ENCODE measurements at regions not wholly inside any gene's neighbourhood (a gene's known extent, or its start where the extent isn't known, plus 50 kb on each side); places are given as distances from the start of the nearest gene placed in this dataset.

DNA sequence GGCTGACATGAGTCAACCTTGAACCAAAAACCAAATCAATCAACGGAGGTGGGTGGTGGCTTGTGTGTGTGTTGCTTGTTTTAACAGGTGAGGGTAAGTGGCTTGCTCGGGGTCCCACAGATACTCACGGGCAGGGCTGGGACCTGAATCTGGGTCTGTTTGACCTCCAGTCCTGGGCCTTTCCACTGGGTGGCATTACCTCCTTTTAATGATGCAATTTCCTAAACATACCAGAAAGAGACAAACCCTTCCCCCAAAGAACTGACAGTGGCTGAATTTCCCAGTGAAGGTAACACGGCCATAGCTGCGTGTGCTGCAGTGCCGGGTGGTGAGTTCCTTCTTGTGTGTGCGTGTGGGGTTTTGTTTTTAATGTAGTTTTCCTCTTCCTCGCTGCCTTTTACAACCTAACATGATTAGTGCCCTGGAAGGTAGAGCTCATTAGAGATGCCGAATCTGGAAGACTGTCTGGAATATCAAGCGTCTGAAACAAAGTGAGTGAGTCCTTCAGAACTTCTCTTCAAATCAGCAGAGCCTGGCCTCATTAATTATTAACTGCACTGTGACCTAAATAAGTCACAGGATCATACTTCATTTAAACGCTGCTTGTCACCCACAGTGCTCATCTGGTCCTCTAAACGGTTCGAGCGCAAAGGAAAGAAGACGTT is 166.1 kb upstream of the TCERG1L start:
- H2AFZ ChIP-seq (ENCODE audit: control insufficient read depth, low read depth, low read length) = no peak overlapping the region
- FAIRE-seq (no peak), ATAC-seq (no peak), DNase-seq (ENCODE audit: low read depth, low spot score) (no peak)
- RAD21 ChIA-PET (ENCODE audit: unreplicated experiment) = no interaction called here
- no peaks in the 10 kb centered on the region; the same call in 2 of the 3 replicates for H3K9me3 ChIP-seq (replicated peaks; ENCODE audit: control insufficient read depth, insufficient read depth, low read length)
- BruUV-seq (replicated peaks) = no TSS peak
- SMC1A ChIA-PET (ENCODE audit: uncharacterized antibody, unreplicated experiment) = interaction anchor here (0.8 kb wide), 1 partner anchor 308 kb away, joined by 3 read pairs; no protein-coding TSS in a partner anchor
- H3K9ac ChIP-seq (ENCODE audit: control insufficient read depth, insufficient read depth, low read length) = no peak overlapping the region
- no peaks in the 10 kb centered on the region for H4K20me1 ChIP-seq (ENCODE audit: control insufficient read depth, insufficient read depth)
- intact Hi-C loops (cut with micrococcal nuclease; ENCODE audit: unreplicated experiment) = no loop called here
- in situ Hi-C loops (cut with MboI) = no loop called here
- H3K36me3 ChIP-seq (ENCODE audit: control insufficient read depth in 2 of 2, insufficient read depth in 2 of 2, low read length in 1 of 2) = no peaks in the 10 kb centered on the region
- H3K4me1 ChIP-seq (ENCODE audit: control insufficient read depth, insufficient read depth, low read length) = no peaks in the 10 kb centered on the region
- no peak overlapping the region for H3K4me3 ChIP-seq
- no peaks in the 10 kb centered on the region for H3K79me2 ChIP-seq (ENCODE audit: control insufficient read depth, insufficient read depth, low read length)
- CTCF ChIA-PET = no interaction called here
- POLR2A ChIA-PET = no interaction called here
- no peak overlapping the region for H3K4me2 ChIP-seq (ENCODE audit: control insufficient read depth, insufficient read depth)
- TF ChIP-seq STAT1 (conservative IDR thresholded peaks at IDR 0.05) = no peak
- no peak for TF ChIP-seq ZNF207 (IDR thresholded peaks at IDR 0.05; ENCODE audit: borderline replicate concordance)
- TF ChIP-seq, protein P1, sequence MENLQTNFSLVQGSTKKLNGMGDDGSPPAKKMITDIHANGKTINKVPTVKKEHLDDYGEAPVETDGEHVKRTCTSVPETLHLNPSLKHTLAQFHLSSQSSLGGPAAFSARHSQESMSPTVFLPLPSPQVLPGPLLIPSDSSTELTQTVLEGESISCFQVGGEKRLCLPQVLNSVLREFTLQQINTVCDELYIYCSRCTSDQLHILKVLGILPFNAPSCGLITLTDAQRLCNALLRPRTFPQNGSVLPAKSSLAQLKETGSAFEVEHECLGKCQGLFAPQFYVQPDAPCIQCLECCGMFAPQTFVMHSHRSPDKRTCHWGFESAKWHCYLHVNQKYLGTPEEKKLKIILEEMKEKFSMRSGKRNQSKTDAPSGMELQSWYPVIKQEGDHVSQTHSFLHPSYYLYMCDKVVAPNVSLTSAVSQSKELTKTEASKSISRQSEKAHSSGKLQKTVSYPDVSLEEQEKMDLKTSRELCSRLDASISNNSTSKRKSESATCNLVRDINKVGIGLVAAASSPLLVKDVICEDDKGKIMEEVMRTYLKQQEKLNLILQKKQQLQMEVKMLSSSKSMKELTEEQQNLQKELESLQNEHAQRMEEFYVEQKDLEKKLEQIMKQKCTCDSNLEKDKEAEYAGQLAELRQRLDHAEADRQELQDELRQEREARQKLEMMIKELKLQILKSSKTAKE (IDR thresholded peaks at IDR 0.05; ENCODE audit: low read depth, poor library complexity, severe bottlenecking) = no peak
- H3K27me3 ChIP-seq (replicated peaks in 1 of 2; ENCODE audit: control insufficient read depth in 2 of 2, insufficient read depth in 2 of 2, low read length in 1 of 2) = no peaks in the 10 kb centered on the region
- 33% methylated on average over 15 of the region's 15 CpGs for WGBS (ENCODE audit: insufficient coverage, insufficient replicate concordance, low lambda C conversion rate, missing lambda C conversion rate)
- no peak overlapping the region for H3K27ac ChIP-seq (ENCODE audit: control insufficient read depth, insufficient read depth)

DNA sequence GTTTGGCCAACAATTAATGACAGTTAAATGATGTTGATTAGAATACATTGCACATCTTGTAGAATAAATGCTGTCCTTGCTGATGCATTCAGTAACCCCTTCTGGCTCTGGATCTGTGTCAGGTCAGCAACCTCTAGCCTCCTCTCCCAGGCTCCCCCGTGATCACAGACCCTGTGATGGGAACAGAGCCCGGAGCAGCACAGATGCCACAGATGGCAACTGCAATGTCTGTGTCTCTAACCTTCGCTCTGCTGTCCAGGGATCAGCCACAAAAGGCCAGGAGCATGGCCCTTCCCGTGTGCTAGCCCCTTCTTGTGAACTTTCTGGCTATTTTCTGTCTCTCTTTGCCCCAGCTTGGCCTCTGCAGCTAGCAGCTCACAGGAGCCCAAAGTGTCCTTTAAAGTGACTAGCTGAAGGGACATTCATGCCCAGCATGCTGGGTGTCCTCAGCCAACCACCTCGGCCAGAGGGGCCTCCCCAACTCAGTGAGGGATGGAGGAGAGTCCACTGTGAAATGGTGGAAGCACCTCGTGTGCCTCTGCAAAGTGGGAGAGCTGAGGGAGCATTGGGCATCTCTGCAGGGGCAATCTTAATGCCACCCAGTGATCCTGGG is 167.0 kb upstream of the TCERG1L start:
- Histone ChIP-seq H4K20me1 (ENCODE audit: control insufficient read depth, insufficient read depth) (no peaks in the 10 kb centered on the region), H3K27ac (ENCODE audit: control insufficient read depth, insufficient read depth) (no peak overlapping the region), H3K27me3 (replicated peaks in 1 of 2; ENCODE audit: control insufficient read depth in 2 of 2, insufficient read depth in 2 of 2, low read length in 1 of 2) (no peaks in the 10 kb centered on the region), H3K4me3 (no peak overlapping the region), H3K36me3 (ENCODE audit: control insufficient read depth in 2 of 2, insufficient read depth in 2 of 2, low read length in 1 of 2) (no peaks in the 10 kb centered on the region), H3K4me1 (ENCODE audit: control insufficient read depth, insufficient read depth, low read length) (no peaks in the 10 kb centered on the region), H3K9me3 (replicated peaks; ENCODE audit: control insufficient read depth, insufficient read depth, low read length) (no peaks in the 10 kb centered on the region; the same call in 2 of the 3 replicates), H3K9ac (ENCODE audit: control insufficient read depth, insufficient read depth, low read length) (no peak overlapping the region), H3K4me2 (ENCODE audit: control insufficient read depth, insufficient read depth) (no peak overlapping the region), H3K79me2 (ENCODE audit: control insufficient read depth, insufficient read depth, low read length) (no peaks in the 10 kb centered on the region), H2AFZ (ENCODE audit: control insufficient read depth, low read depth, low read length) (no peak overlapping the region)
- in situ Hi-C loops (cut with MboI) (no loop called here), intact Hi-C loops (cut with micrococcal nuclease; ENCODE audit: unreplicated experiment) (no loop called here)
- FAIRE-seq = no peak
- no TSS peak for BruUV-seq (replicated peaks)
- TF ChIP-seq, protein P2, sequence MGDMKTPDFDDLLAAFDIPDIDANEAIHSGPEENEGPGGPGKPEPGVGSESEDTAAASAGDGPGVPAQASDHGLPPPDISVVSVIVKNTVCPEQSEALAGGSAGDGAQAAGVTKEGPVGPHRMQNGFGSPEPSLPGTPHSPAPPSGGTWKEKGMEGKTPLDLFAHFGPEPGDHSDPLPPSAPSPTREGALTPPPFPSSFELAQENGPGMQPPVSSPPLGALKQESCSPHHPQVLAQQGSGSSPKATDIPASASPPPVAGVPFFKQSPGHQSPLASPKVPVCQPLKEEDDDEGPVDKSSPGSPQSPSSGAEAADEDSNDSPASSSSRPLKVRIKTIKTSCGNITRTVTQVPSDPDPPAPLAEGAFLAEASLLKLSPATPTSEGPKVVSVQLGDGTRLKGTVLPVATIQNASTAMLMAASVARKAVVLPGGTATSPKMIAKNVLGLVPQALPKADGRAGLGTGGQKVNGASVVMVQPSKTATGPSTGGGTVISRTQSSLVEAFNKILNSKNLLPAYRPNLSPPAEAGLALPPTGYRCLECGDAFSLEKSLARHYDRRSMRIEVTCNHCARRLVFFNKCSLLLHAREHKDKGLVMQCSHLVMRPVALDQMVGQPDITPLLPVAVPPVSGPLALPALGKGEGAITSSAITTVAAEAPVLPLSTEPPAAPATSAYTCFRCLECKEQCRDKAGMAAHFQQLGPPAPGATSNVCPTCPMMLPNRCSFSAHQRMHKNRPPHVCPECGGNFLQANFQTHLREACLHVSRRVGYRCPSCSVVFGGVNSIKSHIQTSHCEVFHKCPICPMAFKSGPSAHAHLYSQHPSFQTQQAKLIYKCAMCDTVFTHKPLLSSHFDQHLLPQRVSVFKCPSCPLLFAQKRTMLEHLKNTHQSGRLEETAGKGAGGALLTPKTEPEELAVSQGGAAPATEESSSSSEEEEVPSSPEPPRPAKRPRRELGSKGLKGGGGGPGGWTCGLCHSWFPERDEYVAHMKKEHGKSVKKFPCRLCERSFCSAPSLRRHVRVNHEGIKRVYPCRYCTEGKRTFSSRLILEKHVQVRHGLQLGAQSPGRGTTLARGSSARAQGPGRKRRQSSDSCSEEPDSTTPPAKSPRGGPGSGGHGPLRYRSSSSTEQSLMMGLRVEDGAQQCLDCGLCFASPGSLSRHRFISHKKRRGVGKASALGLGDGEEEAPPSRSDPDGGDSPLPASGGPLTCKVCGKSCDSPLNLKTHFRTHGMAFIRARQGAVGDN (IDR thresholded peaks at IDR 0.05) = no peak
- TF ChIP-seq YBX1 (IDR thresholded peaks at IDR 0.05) (no peak), TAF1 (IDR thresholded peaks at IDR 0.05; ENCODE audit: borderline replicate concordance, low read depth, low read length) (no peak), RFX5 (IDR thresholded peaks at IDR 0.05; ENCODE audit: low read depth, low read length) (no peak), SMARCA5 (IDR thresholded peaks at IDR 0.05) (no peak)
- CTCF ChIA-PET = no interaction called here
- no peak for DNase-seq (ENCODE audit: low read depth, low spot score)
- 3% methylated on average over 6 of the region's 6 CpGs for WGBS (ENCODE audit: insufficient coverage, insufficient replicate concordance, low lambda C conversion rate, missing lambda C conversion rate)
- SMC1A ChIA-PET (ENCODE audit: uncharacterized antibody, unreplicated experiment) = interaction anchor here (0.8 kb wide), 1 partner anchor 307 kb away, joined by 3 read pairs; no protein-coding TSS in a partner anchor
- ATAC-seq = no peak
- RAD21 ChIA-PET (ENCODE audit: unreplicated experiment) = no interaction called here
- POLR2A ChIA-PET = no interaction called here
